ENCODE measurements at regions not wholly inside any gene's neighbourhood (a gene's known extent, or its start where the extent isn't known, plus 50 kb on each side); places are given as distances from the start of the nearest gene placed in this dataset.

DNA sequence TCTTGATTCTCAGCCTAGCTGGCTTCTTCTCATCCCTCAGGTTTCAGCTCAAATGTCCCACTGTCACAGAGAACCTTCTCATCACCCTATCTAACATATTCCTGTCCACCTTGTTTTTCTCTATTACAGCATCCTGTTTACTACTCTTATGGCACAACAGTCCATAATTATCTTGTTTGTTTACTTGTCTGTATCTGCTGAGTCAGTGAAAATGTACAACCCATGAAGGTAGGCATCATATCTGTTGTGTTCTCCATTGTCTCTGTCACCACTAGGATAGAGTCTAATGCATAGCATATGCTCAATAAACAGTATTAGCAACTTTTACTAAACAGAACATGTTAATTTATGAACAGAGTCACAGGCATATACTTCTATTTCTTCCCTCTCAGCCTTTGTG, 261.7 kb downstream of the ETAA1 start:
- TF ChIP-seq, protein P1, sequence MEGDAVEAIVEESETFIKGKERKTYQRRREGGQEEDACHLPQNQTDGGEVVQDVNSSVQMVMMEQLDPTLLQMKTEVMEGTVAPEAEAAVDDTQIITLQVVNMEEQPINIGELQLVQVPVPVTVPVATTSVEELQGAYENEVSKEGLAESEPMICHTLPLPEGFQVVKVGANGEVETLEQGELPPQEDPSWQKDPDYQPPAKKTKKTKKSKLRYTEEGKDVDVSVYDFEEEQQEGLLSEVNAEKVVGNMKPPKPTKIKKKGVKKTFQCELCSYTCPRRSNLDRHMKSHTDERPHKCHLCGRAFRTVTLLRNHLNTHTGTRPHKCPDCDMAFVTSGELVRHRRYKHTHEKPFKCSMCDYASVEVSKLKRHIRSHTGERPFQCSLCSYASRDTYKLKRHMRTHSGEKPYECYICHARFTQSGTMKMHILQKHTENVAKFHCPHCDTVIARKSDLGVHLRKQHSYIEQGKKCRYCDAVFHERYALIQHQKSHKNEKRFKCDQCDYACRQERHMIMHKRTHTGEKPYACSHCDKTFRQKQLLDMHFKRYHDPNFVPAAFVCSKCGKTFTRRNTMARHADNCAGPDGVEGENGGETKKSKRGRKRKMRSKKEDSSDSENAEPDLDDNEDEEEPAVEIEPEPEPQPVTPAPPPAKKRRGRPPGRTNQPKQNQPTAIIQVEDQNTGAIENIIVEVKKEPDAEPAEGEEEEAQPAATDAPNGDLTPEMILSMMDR (IDR thresholded peaks at IDR 0.05; ENCODE audit: borderline replicate concordance, extremely low read depth, low read length, poor library complexity, severe bottlenecking) = no peak
- no peak for TF ChIP-seq EZH2 (IDR thresholded peaks at IDR 0.05; ENCODE audit: borderline replicate concordance, low read depth, low read length, severe bottlenecking)

Data from DND-41 (cell line).